ENCODE measurements at regions not wholly inside any gene's neighbourhood (a gene's known extent, or its start where the extent isn't known, plus 50 kb on each side); places are given as distances from the start of the nearest gene placed in this dataset.

DNA sequence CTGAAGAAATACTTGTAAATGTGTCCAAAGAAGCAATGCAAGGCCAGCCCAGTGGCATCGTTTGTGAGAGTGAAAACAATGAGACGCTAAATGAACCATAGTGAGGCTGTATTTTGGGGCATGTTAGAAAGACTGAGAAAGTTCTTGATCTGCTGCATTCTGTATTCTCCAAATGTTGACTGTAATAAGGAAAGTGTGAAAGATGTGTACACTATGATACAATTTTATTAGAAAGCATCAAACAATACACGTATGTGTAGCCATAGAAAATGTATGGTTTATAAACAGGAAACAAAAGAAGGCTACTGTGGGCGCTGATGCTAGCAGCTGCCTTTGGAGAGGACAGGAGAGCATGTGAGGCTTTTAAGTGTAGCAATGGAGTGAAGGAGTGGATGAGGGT is 233.5 kb upstream of the E2F8 start:
- no peak for FAIRE-seq
- H3K36me3 ChIP-seq (ENCODE audit: control insufficient read depth in 2 of 2, extremely low read depth in 1 of 2, insufficient read depth in 2 of 2, low read length in 2 of 2) = no peaks in the 10 kb centered on the region
- no peaks in the 10 kb centered on the region for H3K9me1 ChIP-seq (replicated peaks; ENCODE audit: control insufficient read depth, extremely low read depth, insufficient read depth, low read length)
- no peak overlapping the region for H3K4me2 ChIP-seq (ENCODE audit: insufficient read depth, low read length)
- no peak overlapping the region for H3K9ac ChIP-seq (replicated peaks; ENCODE audit: extremely low read depth, insufficient read depth, low read length)
- no peak overlapping the region for H3K4me3 ChIP-seq (replicated peaks in 1 of 3; ENCODE audit: insufficient read depth in 1 of 3, low read depth in 1 of 3, low read length in 3 of 3)
- CTCF ChIA-PET = interaction anchor here (2.4 kb wide), 1 partner anchor 12 kb away, joined by 9 read pairs; no protein-coding TSS in a partner anchor
- no peaks in the 10 kb centered on the region for H3K4me1 ChIP-seq (ENCODE audit: control insufficient read depth, extremely low read depth, insufficient read depth, low read length)
- no peaks in the 10 kb centered on the region for H3K79me2 ChIP-seq (ENCODE audit: control insufficient read depth, insufficient read depth, low read length)
- TF ChIP-seq, protein P1, sequence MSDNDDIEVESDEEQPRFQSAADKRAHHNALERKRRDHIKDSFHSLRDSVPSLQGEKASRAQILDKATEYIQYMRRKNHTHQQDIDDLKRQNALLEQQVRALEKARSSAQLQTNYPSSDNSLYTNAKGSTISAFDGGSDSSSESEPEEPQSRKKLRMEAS (IDR thresholded peaks at IDR 0.05; ENCODE audit: insufficient read depth, insufficient read length) = no peak
- no peak for TF ChIP-seq POLR2A (IDR thresholded peaks at IDR 0.05; ENCODE audit: low read depth, low read length)
- TF ChIP-seq, protein P2, sequence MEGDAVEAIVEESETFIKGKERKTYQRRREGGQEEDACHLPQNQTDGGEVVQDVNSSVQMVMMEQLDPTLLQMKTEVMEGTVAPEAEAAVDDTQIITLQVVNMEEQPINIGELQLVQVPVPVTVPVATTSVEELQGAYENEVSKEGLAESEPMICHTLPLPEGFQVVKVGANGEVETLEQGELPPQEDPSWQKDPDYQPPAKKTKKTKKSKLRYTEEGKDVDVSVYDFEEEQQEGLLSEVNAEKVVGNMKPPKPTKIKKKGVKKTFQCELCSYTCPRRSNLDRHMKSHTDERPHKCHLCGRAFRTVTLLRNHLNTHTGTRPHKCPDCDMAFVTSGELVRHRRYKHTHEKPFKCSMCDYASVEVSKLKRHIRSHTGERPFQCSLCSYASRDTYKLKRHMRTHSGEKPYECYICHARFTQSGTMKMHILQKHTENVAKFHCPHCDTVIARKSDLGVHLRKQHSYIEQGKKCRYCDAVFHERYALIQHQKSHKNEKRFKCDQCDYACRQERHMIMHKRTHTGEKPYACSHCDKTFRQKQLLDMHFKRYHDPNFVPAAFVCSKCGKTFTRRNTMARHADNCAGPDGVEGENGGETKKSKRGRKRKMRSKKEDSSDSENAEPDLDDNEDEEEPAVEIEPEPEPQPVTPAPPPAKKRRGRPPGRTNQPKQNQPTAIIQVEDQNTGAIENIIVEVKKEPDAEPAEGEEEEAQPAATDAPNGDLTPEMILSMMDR (IDR thresholded peaks at IDR 0.05; ENCODE audit: extremely low read depth in 1 of 2, insufficient read depth in 1 of 2, low read depth in 1 of 2, low read length in 2 of 2) = no peak
- TF ChIP-seq JUN (IDR thresholded peaks at IDR 0.05; ENCODE audit: borderline replicate concordance, insufficient read depth, insufficient read length, low read depth) = no peak
- TF ChIP-seq EZH2 (IDR thresholded peaks at IDR 0.05; ENCODE audit: borderline replicate concordance, low read depth, low read length, severe bottlenecking) = no peak
- TF ChIP-seq GATA2 (IDR thresholded peaks at IDR 0.05; ENCODE audit: insufficient read depth, insufficient read length, low read depth, low read length) = no peak
- no peak for TF ChIP-seq FOS (IDR thresholded peaks at IDR 0.05; ENCODE audit: borderline replicate concordance, insufficient read depth, low read length)
- TF ChIP-seq POLR2AphosphoS5 (IDR thresholded peaks at IDR 0.05; ENCODE audit: insufficient read depth, low read depth, low read length) = no peak
- TF ChIP-seq MYC (IDR thresholded peaks at IDR 0.05; ENCODE audit: low read depth, low read length) = no peak
- intact Hi-C loops (cut with micrococcal nuclease) (no loop called here), dilution Hi-C loops (cut with MboI; ENCODE audit: extremely low pct_ligation_motif_present, low sequenced_read_pairs) (no loop called here)
- H3K27me3 ChIP-seq (ENCODE audit: control insufficient read depth in 2 of 2, insufficient read depth in 2 of 2, low read length in 2 of 2) = no peaks in the 10 kb centered on the region
- no peaks in the 10 kb centered on the region for H4K20me1 ChIP-seq (replicated peaks; ENCODE audit: control insufficient read depth, extremely low read depth, insufficient read depth, low read length)
- DNase-seq (ENCODE audit: low read depth, low spot score) = no peak
- no TSS peak for BruUV-seq (replicated peaks)
- no peak overlapping the region for H3K27ac ChIP-seq (ENCODE audit: insufficient read depth, low read depth, low read length)
- POLR2A ChIA-PET = no interaction called here
- no peak overlapping the region for H2AFZ ChIP-seq (ENCODE audit: low read depth, low read length)
- no peaks in the 10 kb centered on the region for H3K9me3 ChIP-seq (replicated peaks; ENCODE audit: control insufficient read depth, insufficient read depth, low read length)

All from endothelial cell of umbilical vein (primary cell).